AG10803 (cell line): ENCODE measurements at regions not wholly inside any gene's neighbourhood (a gene's known extent, or its start where the extent isn't known, plus 50 kb on each side); places are given as distances from the start of the nearest gene placed in this dataset.

Experiments used
- DNase-seq: peaks from one replicate; pipeline ENCODE4 v3.0.0; 2010; ENCODE audit warnings: low read depth
- H3K4me3 ChIP-seq: 2 replicates; pipeline ENCODE4 v1.5.1; 2011; ENCODE audit warnings: mild to moderate bottlenecking, low read length, control low read depth
- TF ChIP-seq, protein P1 (sequence below): conservative IDR thresholded peaks from 2 replicates; pipeline ENCODE4 v1.5.1; 2011; ENCODE audit warnings: mild to moderate bottlenecking, low read length, control low read depth, inconsistent platforms

- no peak for DNase-seq
- H3K4me3 ChIP-seq: no peak overlapping the region
- TF ChIP-seq, protein P1, sequence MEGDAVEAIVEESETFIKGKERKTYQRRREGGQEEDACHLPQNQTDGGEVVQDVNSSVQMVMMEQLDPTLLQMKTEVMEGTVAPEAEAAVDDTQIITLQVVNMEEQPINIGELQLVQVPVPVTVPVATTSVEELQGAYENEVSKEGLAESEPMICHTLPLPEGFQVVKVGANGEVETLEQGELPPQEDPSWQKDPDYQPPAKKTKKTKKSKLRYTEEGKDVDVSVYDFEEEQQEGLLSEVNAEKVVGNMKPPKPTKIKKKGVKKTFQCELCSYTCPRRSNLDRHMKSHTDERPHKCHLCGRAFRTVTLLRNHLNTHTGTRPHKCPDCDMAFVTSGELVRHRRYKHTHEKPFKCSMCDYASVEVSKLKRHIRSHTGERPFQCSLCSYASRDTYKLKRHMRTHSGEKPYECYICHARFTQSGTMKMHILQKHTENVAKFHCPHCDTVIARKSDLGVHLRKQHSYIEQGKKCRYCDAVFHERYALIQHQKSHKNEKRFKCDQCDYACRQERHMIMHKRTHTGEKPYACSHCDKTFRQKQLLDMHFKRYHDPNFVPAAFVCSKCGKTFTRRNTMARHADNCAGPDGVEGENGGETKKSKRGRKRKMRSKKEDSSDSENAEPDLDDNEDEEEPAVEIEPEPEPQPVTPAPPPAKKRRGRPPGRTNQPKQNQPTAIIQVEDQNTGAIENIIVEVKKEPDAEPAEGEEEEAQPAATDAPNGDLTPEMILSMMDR: no peak
Measured at GRCh38 chr16:86897486-86897885, 319.1 kb downstream of the FOXL1 start.

GRCh38 chr16:86898386-86898785 lies 320.0 kb downstream of the FOXL1 start:
- DNase-seq: no peak
- TF ChIP-seq, protein P1: no peak
- H3K4me3 ChIP-seq: no peak overlapping the region

DNA sequence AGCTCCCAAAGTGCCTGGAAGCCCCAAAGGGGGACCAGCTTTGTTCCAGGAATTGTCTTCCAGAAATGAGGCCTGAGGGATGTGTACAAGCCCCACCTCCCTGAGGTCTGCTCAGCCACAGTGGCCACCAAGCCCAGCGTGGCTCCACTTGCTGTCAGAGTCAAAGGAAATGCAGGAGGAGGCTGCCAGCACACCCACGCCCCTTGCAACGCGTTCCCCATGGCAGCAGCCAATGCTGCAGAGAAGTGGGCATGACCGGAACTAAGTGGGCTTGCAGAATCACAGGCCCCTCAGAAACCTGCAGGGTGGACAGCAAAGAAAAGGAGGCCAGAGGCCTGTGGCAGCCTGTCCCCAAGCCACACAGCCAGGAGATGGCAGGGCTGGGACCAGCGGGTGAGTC lies 320.8 kb downstream of the FOXL1 start:
- H3K4me3 ChIP-seq: no peak overlapping the region
- TF ChIP-seq, protein P1: no peak
- no peak for DNase-seq

DNA sequence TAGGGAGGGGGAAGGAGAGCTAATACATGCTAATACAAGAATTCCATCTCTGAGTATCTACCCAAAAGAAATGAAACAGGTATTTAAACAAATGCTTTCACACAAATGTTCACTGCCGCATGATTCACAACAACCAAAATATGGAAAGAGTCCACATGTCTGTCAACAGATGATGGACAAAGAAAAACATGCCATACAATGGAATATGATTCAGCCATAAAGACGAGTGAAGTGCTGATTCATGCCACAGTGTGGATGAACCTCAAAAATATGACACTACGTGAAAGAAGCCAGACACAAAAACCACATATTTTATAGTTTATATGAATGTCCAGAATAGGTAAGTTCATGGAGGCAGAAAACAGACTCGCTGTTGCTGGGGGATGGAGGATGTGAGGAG lies 321.4 kb downstream of the FOXL1 start:
- no peak overlapping the region for H3K4me3 ChIP-seq
- peak; percentile 53 for DNase-seq
- TF ChIP-seq, protein P1: no peak

DNA sequence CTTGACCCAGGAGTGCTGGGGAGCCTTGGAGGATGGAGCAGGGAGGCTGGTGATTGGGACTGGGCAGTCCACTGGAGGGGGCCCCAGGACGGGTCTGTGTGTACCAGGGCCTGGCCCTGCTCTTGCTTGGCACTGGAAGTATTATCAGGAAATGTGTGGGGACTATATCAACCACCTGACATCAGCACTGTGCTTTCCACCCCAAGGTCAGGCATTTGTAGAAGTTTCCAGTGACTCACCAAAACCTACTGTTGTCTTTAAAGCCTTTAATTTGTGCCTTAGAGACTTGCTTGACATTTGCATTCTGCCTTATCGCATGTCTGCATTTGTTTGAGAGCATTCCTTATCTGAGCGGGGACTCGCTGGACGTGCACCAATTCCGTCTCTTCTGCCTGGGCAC lies 323.1 kb downstream of the FOXL1 start:
- no peak overlapping the region for H3K4me3 ChIP-seq
- TF ChIP-seq, protein P1: no peak
- DNase-seq: no peak

DNA sequence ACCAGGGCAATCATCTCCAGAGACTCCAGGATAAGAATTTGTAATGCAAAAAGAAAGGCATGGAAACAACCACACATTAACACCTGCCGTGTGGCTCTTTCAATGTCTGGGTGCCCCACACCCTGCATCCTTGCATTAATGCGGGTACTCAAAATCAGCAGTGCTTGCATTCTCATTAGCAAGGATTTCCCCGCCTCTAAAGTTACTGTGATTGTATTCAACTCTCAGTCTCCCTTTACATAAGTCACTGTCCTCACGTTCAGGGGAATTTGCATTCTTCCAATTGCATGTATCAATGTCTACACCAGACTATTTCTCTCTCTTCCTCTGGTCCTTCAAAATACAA lies 324.3 kb downstream of the FOXL1 start:
- TF ChIP-seq, protein P1: no peak
- H3K4me3 ChIP-seq: no peak overlapping the region
- no peak for DNase-seq

DNA sequence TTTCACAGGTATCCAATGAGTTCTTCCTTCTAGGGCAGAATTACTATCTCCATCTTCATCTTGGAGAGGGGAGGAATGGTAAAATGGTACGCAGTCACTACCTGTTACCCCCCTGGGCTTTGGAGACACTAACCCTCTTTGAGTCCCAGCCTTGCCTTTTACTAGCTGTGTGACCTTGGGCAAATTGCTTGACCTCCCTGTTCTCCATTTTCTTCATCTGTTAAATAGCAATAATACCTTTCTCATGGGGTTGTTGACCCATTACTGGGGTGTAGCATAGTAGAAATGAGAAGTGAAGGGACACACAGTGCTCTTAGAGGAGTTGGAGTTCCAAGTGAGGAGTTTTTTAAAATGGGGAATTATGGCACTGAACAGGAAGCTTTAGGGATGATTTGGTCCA lies 324.7 kb downstream of the FOXL1 start:
- no peak overlapping the region for H3K4me3 ChIP-seq
- no peak for DNase-seq
- TF ChIP-seq, protein P1: no peak
